Suprapubic skin (tissue), 3 donors: ENCODE measurements at regions not wholly inside any gene's neighbourhood (a gene's known extent, or its start where the extent isn't known, plus 50 kb on each side); places are given as distances from the start of the nearest gene placed in this dataset.

Source experiments
- POLR2AphosphoS5 ChIP-seq, 3 donors: sonication (generic); formaldehyde crosslinking; IDR thresholded peaks; one replicate each; pipeline ENCODE4 v1.6.1; 2017; ENCODE audit warnings: antibody characterized with exemption in 3 of 3
- TF ChIP-seq, protein P1 (sequence below), 2 donors: fragments of 200-600 bp in 1 of 2; fragments of 450-650 bp in 1 of 2; sonication (generic) in 1 of 2; IDR thresholded peaks; one replicate each; pipeline ENCODE4 v1.5.1; 2016 to 2019; ENCODE audit warnings: antibody characterized with exemption in 2 of 2, mild to moderate bottlenecking in 1 of 2, moderate library complexity in 1 of 2

DNA sequence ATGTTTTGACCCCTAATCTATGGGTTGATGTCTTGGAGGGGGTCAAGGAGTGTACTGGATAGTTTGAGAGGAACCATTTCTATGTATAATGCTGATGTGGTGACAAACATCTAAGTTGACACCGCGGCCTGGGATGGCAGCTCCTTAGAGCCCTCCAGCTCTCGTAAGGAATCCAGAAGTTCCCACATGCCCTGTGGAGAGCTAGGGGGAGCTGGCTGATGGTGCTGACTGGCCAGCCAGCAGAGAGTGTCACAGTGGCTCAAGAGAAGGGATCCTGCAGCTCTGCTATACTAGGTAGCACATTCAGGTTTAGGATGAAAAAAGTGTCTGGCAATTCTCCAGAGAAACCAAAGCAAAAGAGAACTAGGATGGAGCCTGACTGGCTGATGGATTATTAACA lies 842.2 kb upstream of the VRK2 start:
- TF ChIP-seq, protein P1, sequence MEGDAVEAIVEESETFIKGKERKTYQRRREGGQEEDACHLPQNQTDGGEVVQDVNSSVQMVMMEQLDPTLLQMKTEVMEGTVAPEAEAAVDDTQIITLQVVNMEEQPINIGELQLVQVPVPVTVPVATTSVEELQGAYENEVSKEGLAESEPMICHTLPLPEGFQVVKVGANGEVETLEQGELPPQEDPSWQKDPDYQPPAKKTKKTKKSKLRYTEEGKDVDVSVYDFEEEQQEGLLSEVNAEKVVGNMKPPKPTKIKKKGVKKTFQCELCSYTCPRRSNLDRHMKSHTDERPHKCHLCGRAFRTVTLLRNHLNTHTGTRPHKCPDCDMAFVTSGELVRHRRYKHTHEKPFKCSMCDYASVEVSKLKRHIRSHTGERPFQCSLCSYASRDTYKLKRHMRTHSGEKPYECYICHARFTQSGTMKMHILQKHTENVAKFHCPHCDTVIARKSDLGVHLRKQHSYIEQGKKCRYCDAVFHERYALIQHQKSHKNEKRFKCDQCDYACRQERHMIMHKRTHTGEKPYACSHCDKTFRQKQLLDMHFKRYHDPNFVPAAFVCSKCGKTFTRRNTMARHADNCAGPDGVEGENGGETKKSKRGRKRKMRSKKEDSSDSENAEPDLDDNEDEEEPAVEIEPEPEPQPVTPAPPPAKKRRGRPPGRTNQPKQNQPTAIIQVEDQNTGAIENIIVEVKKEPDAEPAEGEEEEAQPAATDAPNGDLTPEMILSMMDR (IDR thresholded peaks at IDR 0.05): no peak
- TF ChIP-seq POLR2AphosphoS5 (IDR thresholded peaks at IDR 0.05): no peak
